ENCODE measurements at regions not wholly inside any gene's neighbourhood (a gene's known extent, or its start where the extent isn't known, plus 50 kb on each side); places are given as distances from the start of the nearest gene placed in this dataset.

GRCh38 chr9:1272488-1272887 is 222.3 kb downstream of the DMRT2 start:
- ATAC-seq (no peak), DNase-seq (no peak)
- Histone ChIP-seq H3K27ac (no peak overlapping the region), H3K27me3 (ENCODE audit: insufficient read depth in 3 of 3, low read length in 2 of 3) (no peaks in the 10 kb centered on the region), H3K36me3 (ENCODE audit: insufficient read depth in 1 of 2, low read depth in 1 of 2) (no peaks in the 10 kb centered on the region), H3K4me3 (no peak overlapping the region), H3K4me1 (no peaks in the 10 kb centered on the region), H3K9me3 (no peaks in the 10 kb centered on the region)
- no peak for TF ChIP-seq CTCF (IDR thresholded peaks at IDR 0.05)
- intact Hi-C loops (cut with DNase I), result loop anchor here in 1 of 2 donors (10.0 kb wide), 1 partner anchor 842 kb away; no protein-coding TSS in a partner anchor
- WGBS, 3 donors, result 74 to 80% (median 79%) methylated on average over 3 of the region's 3 CpGs

GRCh38 chr9:1273859-1274258 is 223.7 kb downstream of the DMRT2 start:
- TF ChIP-seq CTCF (IDR thresholded peaks at IDR 0.05), result no peak
- Histone ChIP-seq H3K9me3 (no peaks in the 10 kb centered on the region), H3K36me3 (ENCODE audit: insufficient read depth in 1 of 2, low read depth in 1 of 2) (no peaks in the 10 kb centered on the region), H3K27me3 (ENCODE audit: insufficient read depth in 3 of 3, low read length in 2 of 3) (no peaks in the 10 kb centered on the region), H3K4me1 (no peaks in the 10 kb centered on the region), H3K27ac (no peak overlapping the region), H3K4me3 (no peak overlapping the region)
- 22 to 39% (median 31%) methylated on average over 4 of the region's 4 CpGs for WGBS, 3 donors
- DNase-seq (no peak), ATAC-seq (peak in 3 of 4 donors; percentile 52 to 73 (median 71))
- intact Hi-C loops (cut with DNase I), result loop anchor here in 1 of 2 donors (10.0 kb wide), 1 partner anchor 841 kb away; no protein-coding TSS in a partner anchor

- Histone ChIP-seq H3K36me3 (ENCODE audit: insufficient read depth in 1 of 2, low read depth in 1 of 2) (no peaks in the 10 kb centered on the region), H3K9me3 (no peaks in the 10 kb centered on the region), H3K4me3 (no peak overlapping the region), H3K27me3 (ENCODE audit: insufficient read depth in 3 of 3, low read length in 2 of 3) (no peaks in the 10 kb centered on the region), H3K27ac (no peak overlapping the region), H3K4me1 (no peaks in the 10 kb centered on the region)
- intact Hi-C loops (cut with DNase I), result loop anchor here in 1 of 2 donors (10.0 kb wide), 1 partner anchor 840 kb away; no protein-coding TSS in a partner anchor
- ATAC-seq (no peak), DNase-seq (no peak)
- 85 to 91% (median 91%) methylated on average over 2 of the region's 2 CpGs for WGBS, 3 donors
- TF ChIP-seq CTCF (IDR thresholded peaks at IDR 0.05), result no peak
Observed at GRCh38 chr9:1274334-1274733, 224.2 kb downstream of the DMRT2 start.

- Histone ChIP-seq H3K4me1 (no peaks in the 10 kb centered on the region), H3K27me3 (ENCODE audit: insufficient read depth in 3 of 3, low read length in 2 of 3) (no peaks in the 10 kb centered on the region), H3K9me3 (no peaks in the 10 kb centered on the region), H3K4me3 (no peak overlapping the region), H3K36me3 (ENCODE audit: insufficient read depth in 1 of 2, low read depth in 1 of 2) (no peaks in the 10 kb centered on the region), H3K27ac (no peak overlapping the region)
- 74 to 79% (median 78%) methylated on average over 2 of the region's 2 CpGs for WGBS, 3 donors
- ATAC-seq (no peak), DNase-seq (no peak)
- intact Hi-C loops (cut with DNase I), result loop anchor here in 1 of 2 donors (10.0 kb wide), 1 partner anchor 838 kb away; no protein-coding TSS in a partner anchor
- TF ChIP-seq CTCF (IDR thresholded peaks at IDR 0.05), result no peak
Observed at GRCh38 chr9:1276474-1276873, 226.3 kb downstream of the DMRT2 start.

- intact Hi-C loops (cut with DNase I), result no loop called here
- 90 to 94% (median 93%) methylated on average over 2 of the region's 2 CpGs for WGBS, 3 donors
- DNase-seq, result no peak
- no peak for ATAC-seq
- TF ChIP-seq CTCF (IDR thresholded peaks at IDR 0.05), result no peak
- no peaks in the 10 kb centered on the region for H3K9me3 ChIP-seq
- H3K36me3 ChIP-seq (ENCODE audit: insufficient read depth in 1 of 2, low read depth in 1 of 2), result no peaks in the 10 kb centered on the region
- H3K4me1 ChIP-seq, result no peaks in the 10 kb centered on the region
- H3K27ac ChIP-seq, result no peak overlapping the region
- H3K27me3 ChIP-seq (ENCODE audit: insufficient read depth in 3 of 3, low read length in 2 of 3), result peaks cover 0 to 3% (median 0%) of the 10 kb centered on the region in 3 donors
- H3K4me3 ChIP-seq, result no peak overlapping the region
Observed at GRCh38 chr9:1284727-1285126, 234.6 kb downstream of the DMRT2 start.
